Tibial nerve (tissue), 3 donors: ENCODE measurements at regions not wholly inside any gene's neighbourhood (a gene's known extent, or its start where the extent isn't known, plus 50 kb on each side); places are given as distances from the start of the nearest gene placed in this dataset.

ENCODE experiments used
- CTCF ChIP-seq, 5 experiments: fragments of 200-600 bp in 3 of 5; fragments of 450-650 bp in 2 of 5; sonication (generic) in 3 of 5; IDR thresholded peaks; one replicate each; pipeline ENCODE4 v1.5.1; 2016 to 2019; ENCODE audit warnings: antibody characterized with exemption in 5 of 5, mild to moderate bottlenecking in 3 of 5, moderate library complexity in 2 of 5
- POLR2A ChIP-seq, 2 donors: fragments of 450-650 bp; IDR thresholded peaks; one replicate each; pipeline ENCODE4 v1.6.1; 2017; ENCODE audit warnings: antibody characterized with exemption in 2 of 2, mild to moderate bottlenecking in 2 of 2, moderate library complexity in 2 of 2

DNA sequence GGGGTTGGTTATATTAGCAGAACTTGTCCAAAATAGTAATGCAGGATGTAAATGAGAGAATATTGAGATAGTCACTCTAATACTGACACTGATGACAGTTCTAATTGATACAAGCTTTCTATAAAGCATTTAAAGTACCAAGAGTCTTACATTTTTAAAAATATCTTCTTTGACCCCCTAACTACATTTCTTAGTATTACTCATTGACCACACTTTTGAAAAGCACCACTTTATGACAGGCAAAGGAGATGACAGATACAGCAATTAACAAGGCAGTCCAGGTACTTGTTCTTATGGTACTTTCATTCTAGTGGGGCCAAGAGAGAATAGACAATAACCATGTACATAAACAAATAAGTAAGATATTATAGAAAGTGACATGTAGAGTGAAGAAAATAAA, 139.4 kb upstream of the EYA4 start:
- TF ChIP-seq CTCF (IDR thresholded peaks at IDR 0.05) (no peak), POLR2A (IDR thresholded peaks at IDR 0.05) (no peak)
